NK-92 (cell line): ENCODE measurements at regions not wholly inside any gene's neighbourhood (a gene's known extent, or its start where the extent isn't known, plus 50 kb on each side); places are given as distances from the start of the nearest gene placed in this dataset.

Source experiments
- DNase-seq: peaks from one replicate; lab custom pipeline; 2025; ENCODE audit not compliant: unreplicated experiment; lab: John Stamatoyannopoulos, UW

DNA sequence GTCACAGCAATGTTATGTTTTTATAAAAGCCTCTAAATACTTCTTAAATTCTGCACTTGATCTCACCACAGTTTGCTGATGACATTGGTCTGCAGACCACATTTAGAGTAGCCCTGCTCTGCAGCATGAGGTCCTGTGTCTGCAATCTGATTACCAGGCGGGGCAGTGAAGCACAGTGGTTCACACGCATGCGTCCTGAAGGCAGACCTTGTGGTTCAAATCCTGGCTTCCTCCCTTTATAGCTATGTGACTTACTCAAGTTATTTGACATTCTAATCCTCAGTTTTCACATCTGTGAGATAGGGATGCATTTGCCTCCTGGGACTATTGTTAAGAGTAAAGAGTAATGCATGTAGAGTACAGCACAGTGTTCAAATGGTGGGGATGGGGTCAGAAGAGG, 50.3 kb downstream of the BMAL2 start:
- no peak for DNase-seq

DNA sequence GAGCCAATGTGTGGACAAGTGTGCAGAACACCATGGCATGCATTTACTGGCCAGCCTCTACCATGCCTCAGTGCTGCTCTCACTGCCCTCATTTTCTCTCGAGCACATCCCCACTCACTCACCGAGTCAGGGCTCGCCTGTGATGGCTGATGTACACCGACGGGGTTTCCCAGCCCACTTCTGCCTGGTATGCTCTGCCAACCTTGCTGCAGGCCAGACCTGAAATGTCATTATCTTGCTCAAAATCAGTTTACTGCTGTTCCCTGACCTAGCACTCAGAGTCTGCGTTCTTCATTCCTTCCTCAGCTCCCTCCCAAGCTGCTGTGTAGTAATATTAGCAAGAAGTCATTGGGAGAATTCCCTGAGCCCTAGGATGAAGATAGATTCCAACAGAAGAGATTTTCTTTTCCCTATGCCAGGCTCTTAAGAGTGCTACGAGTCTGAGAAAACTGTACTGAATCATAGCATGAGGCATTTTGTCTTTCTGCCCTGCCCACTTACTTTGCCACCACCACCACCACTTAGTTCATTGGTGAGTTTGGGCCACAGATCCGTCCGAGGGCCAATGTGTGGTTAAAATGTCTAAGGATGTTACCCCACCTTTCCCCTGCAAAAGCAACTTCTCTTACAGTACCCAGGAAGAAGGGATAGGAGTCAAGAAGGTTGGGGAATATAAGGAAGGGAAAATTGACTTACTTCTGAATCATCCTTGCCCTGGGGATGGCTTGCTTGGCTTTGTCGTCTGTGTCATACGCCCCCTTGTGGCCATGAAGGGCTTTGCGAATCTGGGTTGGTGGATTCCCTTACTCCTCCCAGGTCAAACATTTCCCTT, 51.0 kb downstream of the BMAL2 start:
- peak; percentile 30 for DNase-seq

GRCh38 chr12:27384261-27384590, 51.6 kb downstream of the BMAL2 start:
- DNase-seq = no peak

DNA sequence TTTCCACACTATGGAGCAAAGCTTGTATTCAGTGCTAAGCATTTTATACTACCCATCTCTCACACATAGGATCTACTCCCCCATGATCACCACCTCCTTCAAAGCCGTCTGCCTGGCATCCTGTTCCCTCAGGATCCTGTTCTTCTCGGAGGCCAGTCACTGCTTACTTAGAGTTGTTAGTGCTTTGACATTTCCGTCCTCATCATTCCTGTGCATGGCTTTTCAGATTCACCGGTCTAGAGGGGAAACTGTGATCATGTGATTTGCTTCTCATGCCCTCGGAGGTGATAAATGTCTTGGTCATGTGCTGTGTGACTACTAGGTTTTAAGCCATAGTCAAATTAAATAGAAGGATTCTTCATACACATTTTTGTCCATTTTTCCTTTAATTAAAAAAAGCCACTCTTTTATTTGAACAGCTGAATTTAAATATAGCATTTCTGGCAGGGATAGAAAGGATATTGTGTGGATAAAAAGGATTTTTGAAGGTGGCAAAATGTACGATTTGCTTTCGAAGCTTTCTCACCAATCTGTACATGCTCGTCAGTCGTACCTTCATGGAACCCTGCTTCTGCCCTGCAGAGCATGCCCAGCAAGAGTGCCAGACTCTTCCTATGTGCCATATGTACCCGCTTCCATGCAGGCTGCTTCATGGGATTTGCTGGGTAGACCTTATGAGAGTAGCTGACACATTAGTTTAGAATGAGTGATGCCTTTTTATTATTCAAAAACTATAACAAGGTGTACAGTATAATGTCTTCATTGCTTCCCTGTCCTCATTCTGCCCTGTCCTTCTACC, 53.3 kb downstream of the BMAL2 start:
- DNase-seq = no peak

- DNase-seq = no peak
These were observed 54.8 kb downstream of the BMAL2 start for GRCh38 chr12:27387473-27387872.

DNA sequence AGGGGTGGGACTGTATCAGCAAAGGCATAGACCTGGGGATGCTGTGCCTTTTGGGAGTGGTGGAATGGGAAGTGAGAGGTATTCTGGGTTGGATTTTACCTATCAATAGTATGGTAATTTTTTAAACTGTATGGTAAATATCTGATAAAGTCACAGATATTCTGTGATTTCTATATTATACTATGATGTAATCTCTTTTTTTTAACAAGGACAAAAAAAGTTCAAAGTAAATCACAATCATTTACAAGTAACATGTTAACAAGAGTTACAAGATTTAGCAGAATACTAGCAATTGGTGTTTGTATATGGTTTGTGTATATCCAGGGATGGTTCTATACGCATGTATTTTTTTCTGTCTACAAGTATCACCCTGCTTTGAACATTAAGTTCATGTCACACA, 56.0 kb downstream of the BMAL2 start:
- no peak for DNase-seq

DNA sequence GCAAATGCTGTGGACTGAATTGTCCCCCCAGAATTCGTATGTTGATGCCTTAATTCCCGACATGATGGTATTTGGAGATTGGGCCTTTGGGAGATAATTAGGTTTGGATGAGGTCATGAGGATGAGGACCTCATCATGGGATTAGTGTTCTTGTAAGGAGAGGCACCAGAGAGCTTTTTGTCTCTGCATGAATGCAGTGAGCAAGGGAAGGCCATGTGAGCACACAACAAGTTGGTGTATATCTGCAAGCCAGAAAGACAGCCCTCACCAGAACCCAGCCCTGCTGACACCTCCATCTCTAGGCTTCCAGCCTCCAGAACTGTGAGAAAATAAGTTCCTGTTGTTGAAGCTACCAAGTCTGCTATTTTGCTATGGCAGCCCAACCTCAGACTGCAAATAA, 51.9 kb upstream of the SMCO2 start:
- no peak for DNase-seq

DNA sequence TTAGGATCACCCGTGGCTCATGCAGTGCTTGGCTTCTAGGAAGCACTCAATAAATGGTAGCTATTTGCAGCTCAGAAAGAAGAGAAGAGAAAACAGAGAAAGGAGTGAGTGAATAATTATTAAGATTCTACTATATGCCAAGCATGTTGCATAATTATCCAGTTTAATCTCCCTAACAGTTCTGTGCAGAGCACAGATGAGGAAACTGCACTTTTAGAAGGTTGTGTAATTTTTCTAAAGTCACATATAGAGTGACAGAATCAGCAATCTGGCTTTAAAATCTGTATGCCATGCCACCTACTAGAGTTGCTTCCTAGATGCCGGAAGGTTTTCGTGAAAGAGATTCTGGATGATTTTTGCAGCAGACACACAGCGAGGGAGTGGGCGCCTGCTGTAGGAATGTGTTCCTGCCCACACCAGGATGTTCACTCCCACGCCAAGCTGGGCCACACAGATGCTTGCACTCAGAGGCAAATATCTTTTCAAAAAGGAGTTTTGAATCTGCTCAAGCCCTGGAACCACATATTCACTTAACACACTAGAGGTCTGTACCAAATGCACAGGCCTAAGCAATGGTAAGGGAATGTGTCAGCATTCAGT, 50.2 kb upstream of the SMCO2 start:
- no peak for DNase-seq
